GM19372 (cell line): ENCODE measurements at regions not wholly inside any gene's neighbourhood (a gene's known extent, or its start where the extent isn't known, plus 50 kb on each side); places are given as distances from the start of the nearest gene placed in this dataset.

Experiments used
- ATAC-seq: cut with Tn5 transposase; IDR thresholded peaks from one replicate; pipeline ENCODE4 v1.9.1; 2021; ENCODE audit warnings: mild to moderate bottlenecking, low read depth, moderate library complexity; ENCODE audit not compliant: unreplicated experiment

GRCh38 chr20:11769825-11770224 lies 147.9 kb upstream of the BTBD3 start:
- ATAC-seq, result no peak

GRCh38 chr20:11772226-11772730 lies 145.4 kb upstream of the BTBD3 start:
- ATAC-seq, result no peak

- ATAC-seq, result no peak
Observed at GRCh38 chr20:11776687-11777086, 141.0 kb upstream of the BTBD3 start.

GRCh38 chr20:11777387-11778205 lies 140.1 kb upstream of the BTBD3 start:
- ATAC-seq, result no peak

GRCh38 chr20:11778206-11778570 lies 139.5 kb upstream of the BTBD3 start:
- no peak for ATAC-seq

GRCh38 chr20:11780765-11781369 lies 136.8 kb upstream of the BTBD3 start:
- ATAC-seq, result no peak

GRCh38 chr20:11783102-11783850 lies 134.4 kb upstream of the BTBD3 start:
- ATAC-seq, result no peak

GRCh38 chr20:11785885-11786507 lies 131.7 kb upstream of the BTBD3 start:
- no peak for ATAC-seq

- ATAC-seq, result no peak
Observed at GRCh38 chr20:11790046-11790445, 127.6 kb upstream of the BTBD3 start.

GRCh38 chr20:11791316-11791715 lies 126.4 kb upstream of the BTBD3 start:
- no peak for ATAC-seq

- ATAC-seq, result no peak
Observed at GRCh38 chr20:11791835-11792567, 125.7 kb upstream of the BTBD3 start.

GRCh38 chr20:11792568-11792953 lies 125.1 kb upstream of the BTBD3 start:
- no peak for ATAC-seq

GRCh38 chr20:11794525-11794924 lies 123.2 kb upstream of the BTBD3 start:
- no peak for ATAC-seq

- no peak for ATAC-seq
Observed at GRCh38 chr20:11795071-11795615, 122.5 kb upstream of the BTBD3 start.

- ATAC-seq, result no peak
Observed at GRCh38 chr20:11796026-11796425, 121.7 kb upstream of the BTBD3 start.

GRCh38 chr20:11797156-11797555 lies 120.5 kb upstream of the BTBD3 start:
- no peak for ATAC-seq

- ATAC-seq, result no peak
Observed at GRCh38 chr20:11799281-11799684, 118.4 kb upstream of the BTBD3 start.

- no peak for ATAC-seq
Observed at GRCh38 chr20:11807054-11808048, 110.3 kb upstream of the BTBD3 start.

GRCh38 chr20:11808841-11809240 lies 108.9 kb upstream of the BTBD3 start:
- ATAC-seq, result no peak
